ENCODE measurements at regions not wholly inside any gene's neighbourhood (a gene's known extent, or its start where the extent isn't known, plus 50 kb on each side); places are given as distances from the start of the nearest gene placed in this dataset.
A peak's percentile ranks its signal among the peaks of the same experiment; 100 is the strongest.

DNA sequence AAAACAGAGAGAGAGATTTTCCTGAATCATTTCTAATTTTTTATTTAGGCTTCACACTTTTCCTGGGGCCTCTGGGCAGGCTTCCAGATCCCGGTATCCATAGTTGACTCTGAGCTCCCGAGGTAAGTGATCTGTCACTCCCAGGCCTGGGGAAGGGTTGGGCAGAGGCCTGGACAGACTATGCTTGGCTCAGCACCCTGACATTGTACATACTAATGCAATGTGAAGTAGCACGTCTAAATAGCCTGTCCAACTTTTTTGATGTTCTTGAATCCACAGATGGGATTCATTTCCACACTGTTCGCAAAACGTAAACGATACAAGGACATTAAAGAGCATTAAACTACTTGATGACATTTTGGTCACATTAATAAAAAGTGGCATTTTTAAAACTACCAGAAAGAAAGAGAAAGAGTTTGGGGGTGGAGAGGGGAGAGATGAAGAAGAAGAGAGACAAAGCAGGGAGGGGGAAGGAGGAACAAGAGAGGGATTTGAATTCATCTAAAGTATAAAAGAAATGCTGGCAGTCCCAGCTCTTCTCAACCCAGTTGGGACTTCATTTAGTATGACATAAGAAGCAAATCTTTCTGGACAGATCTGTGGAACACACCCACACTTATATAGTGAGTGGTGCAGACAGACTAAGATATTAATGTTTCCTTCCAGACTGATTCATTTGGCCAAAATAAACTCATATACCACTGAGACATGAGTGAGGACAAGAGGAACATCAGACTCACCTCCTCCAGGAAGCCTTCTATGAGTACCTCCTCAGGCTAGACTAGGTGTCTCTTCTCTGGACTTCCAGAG lies 514.2 kb downstream of the SOX6 start:
- Histone ChIP-seq H3K36me3 (no peaks in the 10 kb centered on the region), H3K27ac (peak overlapping the region in 5 of 10 donors; percentile 10 to 70 (median 37)), H3K4me3 (no peak overlapping the region), H3K9me3 (no peaks in the 10 kb centered on the region), H3K4me1 (peaks cover 4 to 49% (median 28%) of the 10 kb centered on the region in 9 donors), H3K27me3 (no peaks in the 10 kb centered on the region)
- peak in 5 of 8 donors; percentile 22 to 64 (median 59) for ATAC-seq
- intact Hi-C loops (cut with DNase I) = no loop called here
- TF ChIP-seq CTCF (IDR thresholded peaks at IDR 0.05) = no peak
- DNase-seq = peak; percentile 20 to 23
- WGBS, 2 donors = 29 to 34% methylated on average over 6 of the region's 6 CpGs

DNA sequence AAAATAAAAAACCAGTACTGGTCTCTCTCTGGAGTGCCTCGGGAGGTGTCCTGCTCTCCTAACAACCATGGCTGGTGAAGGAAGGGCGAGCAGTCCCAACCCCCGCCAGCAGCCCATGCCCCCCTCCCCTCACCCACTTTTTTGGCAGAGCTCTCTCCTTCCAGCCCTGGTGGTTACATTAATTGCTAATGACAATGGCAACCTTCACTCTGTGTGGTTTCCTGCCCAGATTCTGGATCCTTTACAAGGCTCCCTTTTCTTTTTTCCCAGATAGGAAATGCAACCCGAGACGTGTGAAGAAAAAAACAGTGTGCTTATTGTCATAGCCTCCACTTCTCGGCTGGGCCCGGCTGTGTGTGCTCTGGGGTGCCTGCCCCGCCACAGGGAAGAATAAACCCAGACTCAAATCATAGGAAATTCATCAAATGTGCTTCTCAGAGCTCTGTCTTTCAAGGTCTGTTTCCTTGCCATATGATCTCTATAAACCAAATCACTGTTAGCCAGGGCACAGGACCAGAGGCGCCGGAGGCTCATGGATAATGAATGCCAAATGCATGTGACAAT lies 513.0 kb downstream of the SOX6 start:
- Histone ChIP-seq H3K4me3 (no peak overlapping the region), H3K36me3 (no peaks in the 10 kb centered on the region), H3K4me1 (peaks cover 4 to 49% (median 28%) of the 10 kb centered on the region in 9 donors), H3K27ac (peak overlapping the region in 4 of 10 donors; percentile 13 to 70 (median 48)), H3K27me3 (no peaks in the 10 kb centered on the region), H3K9me3 (no peaks in the 10 kb centered on the region)
- DNase-seq = peak in 1 of 2 donors; percentile 53
- no peak for TF ChIP-seq CTCF (IDR thresholded peaks at IDR 0.05)
- 40 to 47% methylated on average over 10 of the region's 10 CpGs for WGBS, 2 donors
- intact Hi-C loops (cut with DNase I) = no loop called here
- peak; percentile 36 to 86 (median 76) for ATAC-seq

DNA sequence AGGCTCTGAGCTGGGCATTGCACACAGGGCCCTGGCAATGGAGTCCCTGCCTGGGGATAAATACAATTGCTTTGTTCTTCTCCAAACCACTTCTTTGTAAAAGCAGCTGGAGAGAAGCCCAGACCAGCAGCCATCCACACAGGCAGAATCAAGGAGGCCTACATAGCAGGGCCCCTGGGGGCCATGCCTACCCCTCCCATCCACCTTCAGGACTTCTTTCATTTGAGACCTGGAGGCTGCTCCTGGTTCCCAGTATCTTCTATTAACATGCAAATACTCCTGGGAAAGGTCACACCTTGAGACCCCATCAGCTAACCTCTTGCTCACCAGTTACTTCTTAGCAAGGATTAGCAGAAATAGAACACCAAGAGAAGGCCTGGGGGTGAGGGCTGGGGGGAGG lies 511.1 kb downstream of the SOX6 start:
- no peak for DNase-seq
- H3K27ac ChIP-seq = peak overlapping the region in 1 of 10 donors; percentile 70
- H3K27me3 ChIP-seq = no peaks in the 10 kb centered on the region
- no peak overlapping the region for H3K4me3 ChIP-seq
- no peaks in the 10 kb centered on the region for H3K36me3 ChIP-seq
- no peak for TF ChIP-seq CTCF (IDR thresholded peaks at IDR 0.05)
- peaks cover 4 to 60% (median 31%) of the 10 kb centered on the region in 9 donors for H3K4me1 ChIP-seq
- H3K9me3 ChIP-seq = no peaks in the 10 kb centered on the region
- intact Hi-C loops (cut with DNase I) = no loop called here
- no peak for ATAC-seq

GRCh38 chr11:15848631-15849168 lies 507.6 kb downstream of the SOX6 start:
- Histone ChIP-seq H3K27me3 (no peaks in the 10 kb centered on the region), H3K36me3 (no peaks in the 10 kb centered on the region), H3K27ac (no peak overlapping the region), H3K9me3 (no peaks in the 10 kb centered on the region), H3K4me3 (no peak overlapping the region), H3K4me1 (peaks cover 2 to 51% (median 19%) of the 10 kb centered on the region in 9 donors)
- WGBS, 2 donors = 84 to 95% methylated on average over 2 of the region's 2 CpGs
- ATAC-seq = peak in 2 of 8 donors; percentile 31 to 50
- DNase-seq = no peak
- intact Hi-C loops (cut with DNase I) = no loop called here
- TF ChIP-seq CTCF (IDR thresholded peaks at IDR 0.05) = no peak

Data from heart right ventricle (tissue), 16 donors.